ENCODE measurements at regions not wholly inside any gene's neighbourhood (a gene's known extent, or its start where the extent isn't known, plus 50 kb on each side); places are given as distances from the start of the nearest gene placed in this dataset.

DNA sequence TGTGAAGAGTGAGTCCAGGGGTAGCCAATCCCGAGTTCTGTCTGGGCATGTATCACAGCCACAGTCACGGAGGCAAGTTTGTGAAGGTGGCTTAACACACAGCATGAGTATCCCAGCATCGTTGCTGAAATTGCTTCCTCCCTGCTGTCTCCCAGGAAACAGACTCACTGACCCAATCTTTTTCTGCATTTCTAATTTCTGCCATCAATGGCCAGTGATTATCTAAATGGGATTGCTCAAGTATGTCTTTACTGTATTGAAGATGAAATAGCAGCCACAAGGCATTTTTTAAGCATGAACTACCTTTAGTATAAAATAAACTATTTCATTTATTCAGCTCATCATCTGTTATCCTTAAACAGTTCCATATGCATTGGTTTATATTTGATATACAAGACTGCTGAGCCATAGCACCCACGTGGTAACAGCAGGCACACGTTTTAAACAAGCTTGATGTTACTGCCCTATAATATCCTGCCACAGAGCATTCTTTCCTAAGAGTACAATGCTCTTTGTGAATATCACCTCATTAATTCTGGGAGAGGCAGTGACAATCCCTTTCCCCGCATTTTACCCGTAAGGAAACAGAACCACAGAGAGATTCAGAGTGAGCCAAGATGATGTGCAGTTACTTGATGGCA lies 276.6 kb upstream of the THBS1 start:
- DNase-seq (ENCODE audit: low read depth, low spot score): no peak

DNA sequence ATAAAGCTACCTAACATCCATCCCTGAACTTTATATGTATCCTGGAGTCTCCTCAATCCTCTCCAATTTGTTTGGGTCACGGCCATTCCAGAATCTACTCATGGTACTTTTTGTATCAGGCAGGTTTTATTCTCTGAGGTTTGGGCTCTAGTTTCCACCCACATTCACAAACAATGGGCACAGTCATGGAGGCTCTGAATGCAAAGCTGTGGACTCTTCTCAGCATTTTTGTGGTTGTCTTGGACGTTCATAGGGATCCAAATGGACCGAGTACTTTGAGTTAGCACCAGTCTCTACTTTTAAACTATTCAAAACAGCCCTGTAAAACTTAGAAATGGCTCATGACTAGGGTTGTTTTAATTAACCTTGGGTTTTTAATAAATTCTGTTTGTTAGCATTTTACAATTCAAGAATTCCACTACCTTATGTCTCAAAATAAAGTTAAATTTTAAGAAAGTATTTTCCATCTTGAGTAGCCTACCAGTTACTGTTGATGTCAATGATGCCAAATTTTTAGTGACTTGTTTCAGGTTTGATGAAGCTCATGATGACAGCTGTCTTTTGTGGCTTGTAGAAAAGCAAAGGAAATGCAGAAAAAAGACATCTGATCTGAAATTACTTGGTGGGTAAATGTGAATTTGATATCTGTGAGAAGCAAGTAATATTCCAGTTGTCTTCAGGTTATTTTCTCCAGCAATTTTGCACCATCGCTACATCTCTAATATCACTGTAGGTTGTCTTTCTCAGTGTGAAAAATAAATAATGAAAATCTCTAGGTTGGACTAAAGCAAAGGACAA lies 275.7 kb upstream of the THBS1 start:
- no peak for DNase-seq (ENCODE audit: low read depth, low spot score)

DNA sequence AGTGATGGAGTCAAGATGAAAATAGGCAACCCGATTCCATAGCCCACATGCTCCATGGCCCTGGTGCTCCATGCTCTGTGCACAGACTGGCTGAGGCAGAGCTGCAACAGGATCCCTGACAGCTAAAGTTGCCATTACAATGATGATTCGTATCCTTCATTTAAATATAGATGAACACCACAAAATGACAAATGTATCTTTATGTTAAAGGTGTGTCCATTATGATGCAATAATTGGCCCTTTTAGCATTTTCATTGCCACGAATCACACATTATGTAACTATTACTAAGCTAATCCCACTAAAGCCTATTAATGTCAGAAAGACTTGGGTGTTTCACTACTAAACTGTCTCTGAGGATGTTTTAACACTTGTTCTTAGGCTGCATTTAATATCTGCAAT lies 270.2 kb upstream of the THBS1 start:
- DNase-seq (ENCODE audit: low read depth, low spot score): no peak

DNA sequence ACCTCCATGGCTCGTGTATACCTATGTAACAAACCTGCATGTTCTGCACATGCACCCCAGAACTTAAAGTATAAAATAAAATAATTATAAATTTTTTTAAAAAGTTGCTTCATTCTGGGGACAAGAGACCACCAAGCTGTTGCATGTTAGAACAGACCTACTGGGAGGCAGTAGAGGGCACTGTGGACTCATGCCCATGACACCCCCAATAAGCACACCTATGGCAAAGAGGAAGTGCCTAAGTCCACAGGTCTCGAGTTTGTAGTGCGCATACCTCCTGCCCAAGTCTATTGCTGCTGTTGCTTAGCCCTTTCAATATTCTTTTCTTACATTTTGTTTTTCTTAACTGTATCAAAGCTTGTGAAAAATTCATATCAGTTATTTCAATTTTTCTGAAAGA lies 267.9 kb upstream of the THBS1 start:
- DNase-seq (ENCODE audit: low read depth, low spot score): peak; percentile 20

DNA sequence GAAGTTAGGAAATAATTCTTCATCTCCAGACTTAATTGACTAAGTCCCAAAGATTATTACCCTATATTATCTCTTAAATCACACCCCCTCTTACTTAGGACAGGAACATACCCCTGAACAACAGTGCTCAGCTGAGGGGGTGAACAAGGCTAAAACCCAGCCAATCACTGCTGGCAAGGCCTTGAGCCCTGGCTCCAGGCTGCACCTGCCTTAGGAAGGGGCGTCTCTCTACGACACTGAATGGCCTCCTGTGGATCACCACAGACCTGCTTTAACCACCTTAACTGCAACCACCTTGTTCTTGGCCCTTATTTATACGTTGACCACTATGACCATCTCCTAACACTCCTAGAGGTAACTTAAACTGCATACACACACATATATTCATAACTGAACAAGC lies 267.4 kb upstream of the THBS1 start:
- DNase-seq (ENCODE audit: low read depth, low spot score): no peak

DNA sequence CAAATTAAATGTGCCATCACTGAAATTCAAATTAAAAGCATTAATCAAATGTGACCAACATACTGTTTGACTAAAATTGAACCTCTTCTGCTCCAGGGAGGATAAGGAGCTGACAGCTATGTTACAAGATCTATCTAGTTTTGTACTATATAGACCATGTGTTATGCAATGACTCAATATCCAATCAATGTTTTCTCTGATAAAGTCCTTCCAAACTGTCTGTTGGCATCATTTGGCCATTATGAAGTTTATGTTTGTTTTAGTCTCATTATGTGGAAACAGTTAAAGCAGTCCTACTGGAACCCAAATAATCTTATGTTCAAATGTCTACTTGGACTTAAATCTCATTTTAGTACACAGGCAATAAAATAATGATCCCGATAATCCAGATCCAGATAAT lies 267.0 kb upstream of the THBS1 start:
- DNase-seq (ENCODE audit: low read depth, low spot score): no peak

DNA sequence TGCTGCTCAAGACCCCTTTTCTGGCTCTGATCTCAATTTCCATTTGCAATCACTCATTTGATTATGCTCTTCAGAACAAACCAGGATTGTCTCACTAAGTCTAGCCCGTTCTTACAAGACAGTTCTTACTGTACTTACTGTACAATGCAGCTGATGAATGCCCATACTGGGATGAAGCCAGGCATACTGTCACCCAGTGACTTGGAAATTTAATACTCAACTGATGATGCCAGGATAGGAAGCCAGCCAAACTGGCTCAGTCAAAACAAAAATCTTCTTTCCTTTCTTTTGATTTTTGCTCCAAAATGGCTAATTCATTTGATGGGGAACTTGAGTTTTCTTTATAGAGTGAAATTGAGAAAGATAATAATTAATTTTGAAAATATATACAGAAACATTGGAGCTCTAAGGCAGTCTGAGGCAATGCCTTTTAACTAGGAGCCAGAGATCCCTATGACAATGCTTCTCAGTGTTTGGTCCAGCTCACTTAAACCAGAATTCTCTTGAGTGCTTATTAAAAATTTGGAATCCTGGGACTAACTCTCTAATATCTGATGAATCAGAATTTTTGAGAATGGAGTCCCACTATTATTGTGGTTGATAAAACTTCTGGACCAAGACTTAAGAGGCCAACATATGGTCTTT lies 265.6 kb upstream of the THBS1 start:
- no peak for DNase-seq (ENCODE audit: low read depth, low spot score)

DNA sequence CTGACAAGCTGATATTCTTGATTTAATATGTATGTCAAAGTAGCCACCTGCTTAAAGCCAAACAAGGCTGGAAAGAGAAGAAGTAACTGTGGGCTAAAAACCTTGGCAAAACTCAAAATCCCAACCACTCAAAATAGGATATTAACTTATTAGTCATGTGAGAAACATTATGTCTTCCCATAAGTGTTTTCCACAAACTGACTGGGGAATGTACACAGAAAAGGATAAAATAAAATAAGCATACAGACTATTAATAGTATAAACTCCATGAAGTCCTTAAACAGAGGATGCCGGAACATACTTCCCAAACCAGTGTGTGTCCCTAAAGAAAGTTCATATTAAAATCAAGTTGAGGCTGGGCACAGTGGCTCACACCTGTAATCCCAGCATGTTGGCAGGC lies 263.7 kb upstream of the THBS1 start:
- DNase-seq (ENCODE audit: low read depth, low spot score): no peak

DNA sequence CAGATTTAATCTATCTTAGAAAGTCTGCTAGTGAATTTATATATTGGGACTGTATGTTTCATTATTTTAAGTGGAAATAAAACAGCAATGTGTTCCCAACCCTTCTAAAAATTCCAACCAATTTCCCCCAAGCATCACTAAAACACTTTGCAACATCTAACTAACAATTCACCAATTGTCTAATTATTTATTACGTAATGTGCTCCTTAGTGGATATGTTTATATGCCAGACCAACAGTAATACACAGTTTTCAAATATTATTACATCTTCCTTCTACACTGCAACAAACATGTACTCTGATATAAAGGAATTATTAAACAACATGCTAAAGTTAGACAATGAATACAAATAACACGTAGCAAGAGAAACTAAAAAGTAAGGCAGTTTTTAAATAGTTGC lies 262.6 kb upstream of the THBS1 start:
- DNase-seq (ENCODE audit: low read depth, low spot score): no peak

DNA sequence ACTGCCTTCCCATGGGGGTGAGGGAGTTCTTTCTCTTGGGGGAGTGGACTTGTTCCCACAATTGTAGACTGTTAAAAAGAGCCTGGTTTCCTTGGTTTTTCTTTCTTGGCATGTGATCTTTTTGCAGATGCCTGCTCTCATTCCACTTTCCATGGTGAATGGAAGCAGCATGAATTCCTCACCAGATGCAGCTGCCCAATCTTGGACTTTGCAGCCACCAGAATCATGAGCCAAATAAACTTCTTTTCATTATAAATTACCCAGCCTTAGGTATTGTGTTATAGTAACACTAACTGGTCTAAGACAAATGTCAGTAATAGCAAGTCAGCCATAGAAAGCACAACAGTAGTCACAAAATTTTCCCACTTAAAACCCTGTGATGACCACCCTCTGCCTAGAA lies 260.5 kb upstream of the THBS1 start:
- no peak for DNase-seq (ENCODE audit: low read depth, low spot score)

DNA sequence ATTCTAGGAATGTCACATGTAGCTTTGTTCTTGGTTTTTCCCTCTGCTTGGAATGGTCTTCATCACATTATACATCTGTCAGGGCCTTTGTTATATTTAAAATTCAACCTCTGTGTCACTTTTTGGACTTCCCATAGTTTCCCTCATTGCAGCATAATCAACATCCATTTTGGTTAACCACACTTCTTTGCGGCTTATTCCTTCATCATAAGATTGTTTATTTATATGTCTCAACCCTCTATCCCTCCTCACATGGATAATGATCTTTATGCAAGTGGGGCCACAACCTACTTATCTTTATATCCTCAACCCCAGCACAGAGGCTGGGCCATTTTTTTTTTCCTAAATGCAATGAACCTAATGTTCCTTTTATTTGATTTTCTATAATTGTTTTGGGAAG lies 260.0 kb upstream of the THBS1 start:
- no peak for DNase-seq (ENCODE audit: low read depth, low spot score)

DNA sequence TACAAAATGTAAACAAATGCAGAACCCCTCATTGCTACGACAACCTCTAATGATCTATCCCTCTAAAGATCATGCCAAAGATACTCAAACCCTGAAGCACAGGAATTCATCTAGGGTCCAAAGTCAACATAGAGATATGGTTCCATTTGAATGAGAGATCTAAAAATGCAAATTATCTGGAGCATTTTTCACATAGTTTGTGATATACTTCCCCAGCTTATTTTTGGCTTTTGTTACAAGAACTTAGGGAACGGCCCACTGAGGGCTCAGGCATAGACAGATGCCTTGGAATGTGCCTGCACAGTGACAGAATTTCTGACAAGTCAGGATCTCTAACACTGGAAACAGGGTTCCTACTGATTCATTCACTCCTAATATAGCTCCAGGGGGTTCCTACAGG lies 258.9 kb upstream of the THBS1 start:
- no peak for DNase-seq (ENCODE audit: low read depth, low spot score)

DNA sequence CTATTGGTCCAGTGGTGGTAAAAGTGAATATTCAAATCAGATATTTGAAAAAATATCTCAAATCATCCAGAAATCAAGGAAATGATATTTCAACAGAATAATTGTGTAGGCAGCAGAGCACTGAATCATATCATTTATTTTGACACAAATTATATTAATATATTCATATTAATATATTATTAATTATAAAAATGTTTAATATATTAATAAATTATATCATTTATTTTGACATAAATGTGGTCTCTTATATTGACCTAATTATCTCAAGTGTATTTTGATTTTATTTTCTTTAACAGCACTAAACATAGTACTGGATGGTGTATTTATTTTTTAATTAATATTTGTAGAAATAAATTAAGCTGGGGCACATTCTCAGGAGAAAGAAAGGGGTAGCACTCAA lies 257.7 kb upstream of the THBS1 start:
- DNase-seq (ENCODE audit: low read depth, low spot score): no peak

DNA sequence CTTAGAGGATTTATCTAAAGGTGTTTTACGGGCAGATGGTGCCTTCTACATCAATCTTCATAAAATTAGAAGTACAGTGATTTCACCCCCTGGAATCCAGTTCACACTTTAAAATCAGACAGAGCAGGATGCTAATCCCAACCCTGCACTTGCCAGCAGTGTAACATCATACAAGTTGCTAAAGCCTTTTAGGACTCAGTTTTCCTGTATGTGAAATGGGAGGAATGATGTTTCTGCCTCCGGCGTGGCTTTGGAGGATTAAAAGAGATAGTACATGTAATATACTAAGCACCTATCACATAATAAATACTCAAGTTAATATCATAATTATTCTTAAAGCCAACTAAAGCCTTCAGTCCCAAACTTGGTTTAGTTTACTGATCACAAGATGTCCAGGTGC lies 257.2 kb upstream of the THBS1 start:
- no peak for DNase-seq (ENCODE audit: low read depth, low spot score)

DNA sequence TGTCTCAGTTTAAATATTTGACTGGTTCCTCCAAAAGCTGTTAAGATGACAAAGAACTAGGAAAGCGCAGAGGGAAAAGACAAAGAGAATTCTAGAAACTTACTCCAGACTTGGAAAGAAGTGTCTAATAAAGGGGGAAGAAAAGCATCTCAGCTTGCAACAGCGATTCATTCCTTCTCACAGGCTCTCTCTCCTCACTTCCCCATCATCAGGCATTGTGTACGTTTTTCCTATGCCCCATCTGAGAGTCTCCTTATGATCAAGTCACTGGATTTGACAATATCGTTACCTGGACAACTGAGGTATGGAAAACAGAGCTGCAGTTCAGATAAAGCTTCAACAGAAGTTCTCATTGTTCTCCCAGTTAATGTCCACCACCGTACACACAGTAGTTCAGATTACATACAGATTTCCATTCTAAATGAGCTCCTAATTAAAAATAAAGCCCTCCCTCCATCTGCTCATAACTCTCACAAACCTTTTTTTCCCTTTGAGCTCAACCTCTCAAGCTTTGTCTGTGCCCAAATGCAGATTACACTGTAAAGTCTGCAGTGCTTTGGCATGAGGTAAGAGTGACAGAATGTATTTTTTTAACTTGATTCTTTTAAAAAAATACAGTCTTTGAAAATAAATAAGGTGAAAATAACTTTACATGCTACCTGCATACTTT lies 254.4 kb upstream of the THBS1 start:
- no peak for DNase-seq (ENCODE audit: low read depth, low spot score)

DNA sequence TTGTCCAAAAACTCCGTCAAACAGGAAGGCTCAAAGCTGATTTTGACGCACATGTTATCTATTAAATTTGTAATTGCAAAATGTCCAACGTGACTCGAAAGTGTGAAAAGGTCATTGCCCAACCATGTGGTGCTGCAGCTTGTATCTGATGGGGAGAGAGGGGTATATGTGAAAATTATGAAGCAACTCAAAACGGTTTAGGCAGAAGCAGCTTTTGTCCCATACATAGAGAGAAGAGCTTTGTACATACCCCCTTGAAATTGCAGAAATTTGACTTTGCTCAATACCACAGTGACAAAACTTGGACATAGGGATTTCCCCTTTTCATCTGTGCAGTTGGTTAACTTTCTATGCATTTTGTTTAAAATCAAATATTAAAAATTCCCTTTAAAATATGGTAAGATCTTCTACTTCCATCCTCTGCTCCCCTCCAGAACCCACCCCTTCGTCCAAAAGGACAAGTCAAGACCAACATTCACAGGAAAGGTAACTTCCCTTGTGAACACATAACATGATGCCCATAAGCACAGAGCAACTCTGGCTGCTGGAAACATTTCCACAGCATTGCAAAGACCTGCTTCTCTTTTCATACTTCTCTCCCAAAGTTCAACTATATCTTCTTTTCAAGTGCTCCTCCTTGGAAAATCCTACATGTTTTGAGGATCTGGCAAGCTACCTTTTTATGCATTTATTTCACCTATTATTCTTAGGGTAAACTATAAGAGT lies 253.7 kb upstream of the THBS1 start:
- no peak for DNase-seq (ENCODE audit: low read depth, low spot score)

DNA sequence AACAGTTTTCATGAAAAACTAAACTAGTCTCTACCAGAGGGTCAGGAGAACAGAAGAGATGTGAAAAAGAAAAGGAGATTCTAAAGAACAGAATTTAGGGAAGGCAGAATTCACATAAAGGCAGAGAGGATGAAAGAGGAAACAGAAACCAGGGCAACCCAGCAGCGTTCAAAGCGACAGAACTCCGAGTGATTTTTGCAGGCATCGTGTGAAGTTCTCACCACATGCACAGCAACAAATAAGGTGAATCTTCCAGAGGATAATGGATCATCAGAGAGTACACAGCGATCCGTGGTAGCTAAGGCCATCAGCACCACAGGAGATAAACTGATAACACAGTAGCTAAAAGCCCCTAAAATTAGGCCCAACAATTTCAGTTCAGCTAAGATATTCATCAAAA lies 250.8 kb upstream of the THBS1 start:
- no peak for DNase-seq (ENCODE audit: low read depth, low spot score)

DNA sequence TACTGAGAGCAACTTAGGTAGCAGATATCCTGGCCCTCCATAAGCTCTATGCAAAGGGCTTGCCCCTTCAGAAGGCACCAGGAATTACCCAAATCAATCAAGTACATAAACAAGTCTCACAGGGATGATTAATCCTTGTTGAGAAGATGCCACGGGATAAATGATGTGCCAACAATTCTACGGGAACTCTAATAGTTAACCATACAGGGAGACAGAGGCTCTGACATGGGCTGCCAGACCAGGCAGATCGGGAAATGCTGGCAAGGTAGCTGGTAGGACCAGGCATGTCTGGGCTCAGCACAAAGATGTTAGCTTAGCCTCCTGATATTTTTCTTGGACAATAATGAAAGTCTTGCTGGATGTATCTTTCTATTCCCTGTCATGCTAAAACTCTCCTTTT lies 249.3 kb upstream of the THBS1 start:
- no peak for DNase-seq (ENCODE audit: low read depth, low spot score)

DNA sequence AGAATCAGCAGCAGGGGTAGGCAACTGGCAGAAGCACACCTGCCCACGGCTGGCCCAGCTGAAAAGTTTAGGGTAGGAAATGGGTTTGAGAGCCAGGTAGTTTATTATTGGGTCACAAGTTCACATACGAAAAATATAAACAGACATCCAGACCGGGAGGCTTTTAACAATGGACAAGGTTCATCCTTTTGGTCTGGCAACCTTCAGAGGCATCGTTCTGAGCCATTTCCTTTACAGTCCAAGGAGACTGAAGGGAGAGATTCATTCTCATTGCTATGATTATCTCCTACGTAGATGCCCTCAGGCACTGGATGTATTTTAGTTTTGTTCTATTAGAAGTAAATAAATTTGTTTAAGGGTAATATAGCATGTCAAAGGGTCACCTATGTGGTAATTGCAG lies 248.0 kb upstream of the THBS1 start:
- no peak for DNase-seq (ENCODE audit: low read depth, low spot score)

DNA sequence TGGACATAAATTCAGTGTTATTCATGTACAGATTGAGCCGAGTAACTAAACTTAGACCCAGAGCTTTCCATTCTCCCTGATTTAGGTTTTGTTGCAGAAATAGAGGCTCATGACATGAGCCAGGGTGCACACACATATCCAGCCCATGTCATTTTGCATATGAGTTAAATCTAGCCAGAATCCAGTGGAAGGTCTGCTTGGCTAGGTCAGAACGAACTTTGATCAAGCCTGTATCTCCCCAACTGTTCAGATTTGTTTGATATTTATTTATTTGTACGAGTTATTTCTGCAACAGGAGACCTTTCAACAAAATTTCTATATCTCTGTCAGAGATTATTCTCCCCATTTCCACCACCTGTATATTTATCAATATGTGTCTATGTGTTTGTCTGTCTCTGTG lies 247.5 kb upstream of the THBS1 start:
- DNase-seq (ENCODE audit: low read depth, low spot score): no peak

DNA sequence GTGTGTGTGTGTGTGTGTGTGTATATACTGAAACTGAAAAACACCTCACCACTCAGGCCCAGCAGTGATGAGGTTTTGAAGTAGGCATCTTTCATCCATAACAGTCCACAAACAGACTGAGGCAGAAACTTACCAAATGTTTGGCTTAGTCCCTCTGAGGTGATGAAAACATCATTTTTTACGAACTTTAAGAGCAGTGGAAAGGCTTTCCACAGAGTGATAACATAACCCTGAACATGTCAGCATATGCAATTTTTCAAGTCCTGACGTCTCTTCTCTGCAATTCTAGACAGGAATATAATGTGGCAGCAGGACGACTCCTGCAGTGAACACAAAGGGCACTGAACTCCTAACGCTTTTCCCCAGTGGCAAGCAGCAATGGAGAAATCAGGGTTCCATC lies 247.0 kb upstream of the THBS1 start:
- DNase-seq (ENCODE audit: low read depth, low spot score): no peak

DNA sequence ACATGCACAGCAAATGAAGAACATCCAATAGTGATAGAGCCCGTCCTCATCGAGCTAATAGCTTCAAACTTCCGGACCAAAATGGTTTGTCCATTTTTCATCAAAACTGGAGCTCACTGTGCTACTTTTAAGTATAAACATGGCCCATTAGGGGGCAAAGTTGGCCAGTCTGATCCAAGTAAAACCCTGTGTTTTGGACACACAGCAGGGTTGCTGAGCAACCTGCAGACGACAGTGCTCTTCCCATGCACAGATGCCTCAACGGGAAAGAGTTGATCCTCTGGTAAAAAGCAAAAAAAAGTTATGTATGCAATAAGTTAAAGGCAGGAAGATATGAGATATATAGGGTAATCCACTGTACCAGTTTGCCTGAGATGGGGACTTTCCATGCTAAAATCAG lies 244.0 kb upstream of the THBS1 start:
- no peak for DNase-seq (ENCODE audit: low read depth, low spot score)

Data from iPS DF 19.7 (cell line).